ENCODE measurements at regions not wholly inside any gene's neighbourhood (a gene's known extent, or its start where the extent isn't known, plus 50 kb on each side); places are given as distances from the start of the nearest gene placed in this dataset.

DNA sequence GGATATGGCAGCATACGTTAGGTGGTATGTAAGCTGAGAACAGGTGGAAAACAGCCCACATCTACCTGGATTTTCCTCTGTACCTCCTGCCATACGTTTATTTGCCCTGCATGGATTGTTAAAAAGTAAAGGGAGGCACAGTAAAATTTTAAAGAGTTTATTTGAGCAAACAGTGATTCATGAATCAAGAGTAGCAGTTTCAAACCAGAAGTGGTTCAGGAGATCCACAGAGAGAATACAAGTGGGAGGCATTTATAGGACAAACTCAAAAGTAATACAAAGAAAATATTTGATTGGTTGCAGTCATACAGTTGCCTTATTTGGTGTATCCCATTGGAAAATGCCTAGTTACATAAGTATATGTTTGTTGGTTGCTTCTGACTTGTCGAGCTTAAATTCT, 117.6 kb downstream of the FAM170A start:
- TF ChIP-seq CTCF (conservative IDR thresholded peaks at IDR 0.05) = no peak
- no peak for TF ChIP-seq ZFX (IDR thresholded peaks at IDR 0.05)

Data from C4-2B (cell line).